AG08396 (cell line): ENCODE measurements at regions not wholly inside any gene's neighbourhood (a gene's known extent, or its start where the extent isn't known, plus 50 kb on each side); places are given as distances from the start of the nearest gene placed in this dataset.
A peak's percentile ranks its signal among the peaks of the same experiment; 100 is the strongest.
"Not testable (repeated sequence)": the region's sequence is repeated elsewhere in the genome, so short reads cannot be mapped to it uniquely, and the experiment has no call there.

Source experiments
- DNase-seq: peaks from one replicate; pipeline ENCODE4 v3.0.0; 2012; ENCODE audit warnings: low spot score, mixed read lengths

GRCh38 chr1:70820995-70821394 is 226.6 kb downstream of the PTGER3 start:
- DNase-seq = no peak

- DNase-seq = no peak
Measured at GRCh38 chr1:70826428-70826827, 221.2 kb downstream of the PTGER3 start.

- no peak for DNase-seq
Measured at GRCh38 chr1:70827030-70827429, 220.6 kb downstream of the PTGER3 start.

GRCh38 chr1:70828177-70828576 is 219.4 kb downstream of the PTGER3 start:
- DNase-seq = no peak

- not testable (repeated sequence) for DNase-seq
Measured at GRCh38 chr1:70834365-70834764, 213.3 kb downstream of the PTGER3 start.

GRCh38 chr1:70836456-70836855 is 211.2 kb downstream of the PTGER3 start:
- DNase-seq = no peak

- no peak for DNase-seq
Measured at GRCh38 chr1:70840260-70840953, 207.2 kb downstream of the PTGER3 start.

- no peak for DNase-seq
Measured at GRCh38 chr1:70842562-70842961, 205.1 kb downstream of the PTGER3 start.

GRCh38 chr1:70843452-70843851 is 204.2 kb downstream of the PTGER3 start:
- no peak for DNase-seq

GRCh38 chr1:70847013-70847412 is 200.6 kb downstream of the PTGER3 start:
- no peak for DNase-seq

- DNase-seq = no peak
Measured at GRCh38 chr1:70855203-70855602, 192.4 kb downstream of the PTGER3 start.

GRCh38 chr1:70856201-70856600 is 191.4 kb downstream of the PTGER3 start:
- no peak for DNase-seq

- DNase-seq = no peak
Measured at GRCh38 chr1:70863239-70863638, 184.4 kb downstream of the PTGER3 start.

- DNase-seq = peak; percentile 39
Measured at GRCh38 chr1:70864302-70864701, 183.3 kb downstream of the PTGER3 start.

- DNase-seq = no peak
Measured at GRCh38 chr1:70866542-70867264, 180.9 kb downstream of the PTGER3 start.

- no peak for DNase-seq
Measured at GRCh38 chr1:70871790-70872189, 175.8 kb downstream of the PTGER3 start.

GRCh38 chr1:70874063-70874462 is 173.6 kb downstream of the PTGER3 start:
- DNase-seq = no peak

- DNase-seq = no peak
Measured at GRCh38 chr1:70874818-70875217, 172.8 kb downstream of the PTGER3 start.

GRCh38 chr1:70877343-70877742 is 170.3 kb downstream of the PTGER3 start:
- no peak for DNase-seq

- DNase-seq = no peak
Measured at GRCh38 chr1:70887936-70888335, 159.7 kb downstream of the PTGER3 start.

GRCh38 chr1:70888722-70889121 is 158.9 kb downstream of the PTGER3 start:
- no peak for DNase-seq

- no peak for DNase-seq
Measured at GRCh38 chr1:70890408-70890807, 157.2 kb downstream of the PTGER3 start.

- DNase-seq = peak; percentile 8
Measured at GRCh38 chr1:70891051-70891843, 156.4 kb downstream of the PTGER3 start.
